ENCODE measurements at regions not wholly inside any gene's neighbourhood (a gene's known extent, or its start where the extent isn't known, plus 50 kb on each side); places are given as distances from the start of the nearest gene placed in this dataset.
"Not testable (repeated sequence)": the region's sequence is repeated elsewhere in the genome, so short reads cannot be mapped to it uniquely, and the experiment has no call there.

DNA sequence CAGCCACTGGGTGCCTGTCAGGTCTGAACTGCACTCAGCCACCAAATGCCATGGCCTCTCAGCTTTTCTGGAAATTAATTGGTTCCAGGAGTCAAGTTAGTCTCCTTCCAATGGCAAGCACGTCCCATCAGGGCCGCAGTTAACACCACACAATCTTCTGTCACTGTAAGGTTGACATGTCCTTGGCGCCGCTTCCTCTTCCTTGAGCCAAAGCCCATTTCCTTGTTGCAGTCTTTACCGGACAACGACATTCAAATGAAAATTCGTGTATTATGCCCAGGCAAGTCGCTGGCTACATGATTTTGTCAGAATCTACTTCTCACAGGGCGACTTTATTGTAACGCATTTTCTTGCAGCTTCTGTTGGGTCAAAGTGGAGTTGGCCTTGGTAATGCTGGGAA lies 430.6 kb upstream of the KAZN start:
- Histone ChIP-seq H3K27me3 (ENCODE audit: insufficient read depth, low read length, poor library complexity) (no peaks in the 10 kb centered on the region), H3K79me2 (ENCODE audit: control insufficient read depth, insufficient read depth, low read length) (no peaks in the 10 kb centered on the region)
- WGBS (ENCODE audit: extremely low coverage, insufficient coverage, low lambda C conversion rate) = no CpG with 5 or more reads among the region's 10 CpGs

DNA sequence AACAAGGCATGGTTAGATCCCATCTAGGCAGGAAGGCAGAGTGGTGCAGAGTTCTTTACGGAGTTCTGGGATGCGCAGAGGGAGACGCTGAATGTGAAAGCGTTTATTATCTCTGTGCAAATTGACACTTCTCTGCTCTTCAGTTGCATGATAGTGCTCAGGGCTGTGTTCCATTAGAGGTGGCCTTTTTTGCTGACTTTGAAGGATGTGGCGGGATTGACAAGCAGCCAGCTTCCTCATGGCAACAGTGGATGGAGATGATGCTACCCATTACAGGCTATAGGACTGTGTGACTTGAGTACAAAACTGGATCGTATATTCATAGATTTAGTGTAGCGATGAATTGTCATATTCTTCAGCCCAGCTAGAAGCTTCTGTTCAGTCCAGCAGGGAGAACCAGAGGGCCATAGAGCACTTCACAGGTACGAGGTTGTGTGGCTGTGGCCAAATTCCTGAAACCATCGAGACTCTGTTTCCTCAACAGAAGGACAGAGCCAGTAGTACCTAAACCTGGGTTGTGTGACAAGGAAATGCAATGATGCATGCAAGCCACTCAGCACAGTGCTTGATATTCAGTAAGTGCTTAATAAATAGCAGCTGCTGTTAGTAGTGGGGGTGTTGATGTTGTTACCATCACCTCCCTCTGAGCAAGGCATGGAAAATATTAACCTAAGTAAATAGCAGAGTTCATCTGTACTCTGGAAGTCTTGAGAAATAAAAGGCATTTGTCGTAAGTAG lies 430.0 kb upstream of the KAZN start:
- WGBS (ENCODE audit: extremely low coverage, insufficient coverage, low lambda C conversion rate) = no CpG with 5 or more reads among the region's 10 CpGs
- DNase-seq = no peak
- Histone ChIP-seq H3K27me3 (ENCODE audit: insufficient read depth, low read length, poor library complexity) (no peaks in the 10 kb centered on the region), H2AK5ac (ENCODE audit: low read length) (no peak overlapping the region), H3K4me1 (ENCODE audit: control insufficient read depth, low read depth, low read length) (no peaks in the 10 kb centered on the region), H2BK5ac (ENCODE audit: low read length) (no peak overlapping the region), H3K79me2 (ENCODE audit: control insufficient read depth, insufficient read depth, low read length) (no peaks in the 10 kb centered on the region), H2BK120ac (ENCODE audit: low read depth, low read length) (no peak overlapping the region), H3K4me2 (ENCODE audit: low read length) (no peak overlapping the region), H3K9ac (ENCODE audit: low read length) (no peak overlapping the region), H2BK15ac (replicated peaks; ENCODE audit: low read depth) (no peak overlapping the region), H4K8ac (ENCODE audit: low read depth, low read length) (no peak overlapping the region), H3K27ac (ENCODE audit: low read depth, low read length) (no peak overlapping the region), H4K5ac (ENCODE audit: low read length) (no peak overlapping the region), H3K18ac (ENCODE audit: low read length) (no peak overlapping the region), H3K23ac (ENCODE audit: low read length) (no peak overlapping the region), H3K56ac (ENCODE audit: low read length) (no peak overlapping the region), H3K79me1 (ENCODE audit: low read length) (no peaks in the 10 kb centered on the region), H3K4ac (ENCODE audit: low read depth, low read length) (no peak overlapping the region), H3K36me3 (ENCODE audit: control insufficient read depth, insufficient read depth, low read length) (no peaks in the 10 kb centered on the region), H3K4me3 (ENCODE audit: low read length) (no peak overlapping the region)

More for the DNA sequence above, 430.6 kb upstream of the KAZN start:
- no peak for DNase-seq
- no peaks in the 10 kb centered on the region for H3K79me1 ChIP-seq (ENCODE audit: low read length)
- H3K4ac ChIP-seq (ENCODE audit: low read depth, low read length) = no peak overlapping the region
- no peak overlapping the region for H2AK5ac ChIP-seq (ENCODE audit: low read length)
- H3K27ac ChIP-seq (ENCODE audit: low read depth, low read length) = no peak overlapping the region
- no peak overlapping the region for H3K4me3 ChIP-seq (ENCODE audit: low read length)
- H3K9ac ChIP-seq (ENCODE audit: low read length) = no peak overlapping the region
- no peak overlapping the region for H3K23ac ChIP-seq (ENCODE audit: low read length)
- no peak overlapping the region for H3K56ac ChIP-seq (ENCODE audit: low read length)
- no peaks in the 10 kb centered on the region for H3K36me3 ChIP-seq (ENCODE audit: control insufficient read depth, insufficient read depth, low read length)
- no peak overlapping the region for H4K5ac ChIP-seq (ENCODE audit: low read length)
- H2BK15ac ChIP-seq (replicated peaks; ENCODE audit: low read depth) = no peak overlapping the region
- H2BK5ac ChIP-seq (ENCODE audit: low read length) = no peak overlapping the region
- no peak overlapping the region for H4K8ac ChIP-seq (ENCODE audit: low read depth, low read length)
- no peaks in the 10 kb centered on the region for H3K4me1 ChIP-seq (ENCODE audit: control insufficient read depth, low read depth, low read length)
- H3K18ac ChIP-seq (ENCODE audit: low read length) = no peak overlapping the region
- H3K4me2 ChIP-seq (ENCODE audit: low read length) = no peak overlapping the region
- no peak overlapping the region for H2BK120ac ChIP-seq (ENCODE audit: low read depth, low read length)

DNA sequence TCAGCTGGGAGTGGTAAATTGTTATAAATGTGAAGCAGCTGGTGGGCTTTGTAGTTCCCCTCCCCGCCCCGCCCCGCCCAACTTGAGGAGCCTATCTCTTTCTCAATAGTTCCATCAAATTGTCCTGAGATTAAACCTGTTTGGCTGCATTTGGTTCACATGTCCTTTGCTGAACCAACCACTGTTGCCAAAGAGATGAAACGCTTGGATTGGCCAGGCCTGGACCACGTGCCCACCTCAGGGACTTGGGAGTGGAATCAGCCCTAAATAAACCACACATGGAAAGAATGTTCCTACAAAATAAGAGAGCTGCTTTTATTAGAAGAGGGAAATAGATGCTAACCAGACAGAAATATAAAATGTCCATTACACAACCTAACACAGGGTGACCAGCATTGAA lies 424.9 kb upstream of the KAZN start:
- Histone ChIP-seq H4K8ac (ENCODE audit: low read depth, low read length) (no peak overlapping the region), H3K4me2 (ENCODE audit: low read length) (no peak overlapping the region), H3K4ac (ENCODE audit: low read depth, low read length) (no peak overlapping the region), H3K23ac (ENCODE audit: low read length) (no peak overlapping the region), H2BK15ac (replicated peaks; ENCODE audit: low read depth) (no peak overlapping the region), H3K27ac (ENCODE audit: low read depth, low read length) (no peak overlapping the region), H3K4me1 (ENCODE audit: control insufficient read depth, low read depth, low read length) (no peaks in the 10 kb centered on the region), H3K4me3 (ENCODE audit: low read length) (no peak overlapping the region), H3K9ac (ENCODE audit: low read length) (no peak overlapping the region), H3K18ac (ENCODE audit: low read length) (no peak overlapping the region), H3K56ac (ENCODE audit: low read length) (no peak overlapping the region), H3K36me3 (ENCODE audit: control insufficient read depth, insufficient read depth, low read length) (no peaks in the 10 kb centered on the region), H3K79me1 (ENCODE audit: low read length) (no peaks in the 10 kb centered on the region), H2BK120ac (ENCODE audit: low read depth, low read length) (no peak overlapping the region), H2AK5ac (ENCODE audit: low read length) (no peak overlapping the region), H4K5ac (ENCODE audit: low read length) (no peak overlapping the region), H3K27me3 (ENCODE audit: insufficient read depth, low read length, poor library complexity) (no peaks in the 10 kb centered on the region), H2BK5ac (ENCODE audit: low read length) (no peak overlapping the region), H3K79me2 (ENCODE audit: control insufficient read depth, insufficient read depth, low read length) (no peaks in the 10 kb centered on the region)
- DNase-seq = no peak
- no CpG with 5 or more reads among the region's 5 CpGs for WGBS (ENCODE audit: extremely low coverage, insufficient coverage, low lambda C conversion rate)

DNA sequence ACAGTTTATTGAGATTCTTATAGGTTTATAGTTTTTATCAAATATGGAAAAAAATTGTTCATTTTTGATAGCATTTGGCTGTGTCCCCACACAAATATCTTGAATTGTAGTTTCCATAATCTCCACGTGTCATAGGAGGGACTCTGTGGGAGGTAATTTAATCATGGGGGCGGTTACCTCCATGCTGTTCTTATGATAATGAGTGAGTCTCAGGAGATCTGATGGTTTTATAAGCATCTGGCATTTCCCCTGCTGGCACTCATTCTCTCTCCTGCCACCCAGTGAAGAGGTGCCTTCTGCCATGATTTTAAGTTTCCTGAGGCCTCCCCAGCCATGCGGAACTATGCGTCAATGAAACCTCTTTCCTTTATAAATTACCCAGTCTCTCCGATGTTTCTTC lies 420.6 kb upstream of the KAZN start:
- not testable (repeated sequence) for H4K8ac ChIP-seq (ENCODE audit: low read depth, low read length); DNase-seq; H3K79me1 ChIP-seq (ENCODE audit: low read length); H3K56ac ChIP-seq (ENCODE audit: low read length); H3K23ac ChIP-seq (ENCODE audit: low read length); H2AK5ac ChIP-seq (ENCODE audit: low read length); H3K9ac ChIP-seq (ENCODE audit: low read length); H3K36me3 ChIP-seq (ENCODE audit: control insufficient read depth, insufficient read depth, low read length); H3K4me2 ChIP-seq (ENCODE audit: low read length); H3K27me3 ChIP-seq (ENCODE audit: insufficient read depth, low read length, poor library complexity); H3K79me2 ChIP-seq (ENCODE audit: control insufficient read depth, insufficient read depth, low read length); H3K18ac ChIP-seq (ENCODE audit: low read length); H2BK120ac ChIP-seq (ENCODE audit: low read depth, low read length); H2BK15ac ChIP-seq (replicated peaks; ENCODE audit: low read depth); H3K4me3 ChIP-seq (ENCODE audit: low read length); H2BK5ac ChIP-seq (ENCODE audit: low read length); H3K27ac ChIP-seq (ENCODE audit: low read depth, low read length); H4K5ac ChIP-seq (ENCODE audit: low read length); H3K4ac ChIP-seq (ENCODE audit: low read depth, low read length); H3K4me1 ChIP-seq (ENCODE audit: control insufficient read depth, low read depth, low read length)
- no CpG with 5 or more reads among the region's 5 CpGs for WGBS (ENCODE audit: extremely low coverage, insufficient coverage, low lambda C conversion rate)

DNA sequence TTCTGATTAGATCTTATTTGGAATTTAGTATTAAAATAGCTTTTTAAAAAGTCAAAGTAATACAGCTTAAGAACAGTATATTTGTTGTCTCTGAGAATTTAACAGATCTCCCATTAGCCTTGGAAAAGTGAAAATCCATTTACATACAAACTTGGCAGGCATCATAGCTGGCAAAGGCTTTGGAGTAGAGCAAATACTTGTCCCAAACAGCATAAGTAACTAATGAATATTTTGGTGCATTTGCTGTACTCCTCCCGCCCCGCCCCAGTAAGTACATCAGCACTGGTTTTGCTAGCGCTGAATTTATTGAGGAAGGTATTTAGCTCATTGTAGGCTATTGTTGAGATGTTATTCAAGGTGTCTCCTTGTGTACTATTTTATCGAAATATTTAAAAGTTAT lies 417.7 kb upstream of the KAZN start:
- no peaks in the 10 kb centered on the region for H3K79me1 ChIP-seq (ENCODE audit: low read length)
- H3K9ac ChIP-seq (ENCODE audit: low read length) = no peak overlapping the region
- H3K4ac ChIP-seq (ENCODE audit: low read depth, low read length) = no peak overlapping the region
- WGBS (ENCODE audit: extremely low coverage, insufficient coverage, low lambda C conversion rate) = no CpG with 5 or more reads among the region's 4 CpGs
- H2BK15ac ChIP-seq (replicated peaks; ENCODE audit: low read depth) = no peak overlapping the region
- no peak overlapping the region for H3K27ac ChIP-seq (ENCODE audit: low read depth, low read length)
- H3K18ac ChIP-seq (ENCODE audit: low read length) = no peak overlapping the region
- no peak overlapping the region for H3K56ac ChIP-seq (ENCODE audit: low read length)
- H3K79me2 ChIP-seq (ENCODE audit: control insufficient read depth, insufficient read depth, low read length) = no peaks in the 10 kb centered on the region
- H4K8ac ChIP-seq (ENCODE audit: low read depth, low read length) = no peak overlapping the region
- no peak overlapping the region for H4K5ac ChIP-seq (ENCODE audit: low read length)
- no peak overlapping the region for H2BK5ac ChIP-seq (ENCODE audit: low read length)
- DNase-seq = no peak
- no peaks in the 10 kb centered on the region for H3K27me3 ChIP-seq (ENCODE audit: insufficient read depth, low read length, poor library complexity)
- no peak overlapping the region for H2AK5ac ChIP-seq (ENCODE audit: low read length)
- H3K23ac ChIP-seq (ENCODE audit: low read length) = no peak overlapping the region
- H3K4me3 ChIP-seq (ENCODE audit: low read length) = no peak overlapping the region
- no peaks in the 10 kb centered on the region for H3K4me1 ChIP-seq (ENCODE audit: control insufficient read depth, low read depth, low read length)
- no peak overlapping the region for H3K4me2 ChIP-seq (ENCODE audit: low read length)
- no peak overlapping the region for H2BK120ac ChIP-seq (ENCODE audit: low read depth, low read length)
- H3K36me3 ChIP-seq (ENCODE audit: control insufficient read depth, insufficient read depth, low read length) = no peaks in the 10 kb centered on the region

DNA sequence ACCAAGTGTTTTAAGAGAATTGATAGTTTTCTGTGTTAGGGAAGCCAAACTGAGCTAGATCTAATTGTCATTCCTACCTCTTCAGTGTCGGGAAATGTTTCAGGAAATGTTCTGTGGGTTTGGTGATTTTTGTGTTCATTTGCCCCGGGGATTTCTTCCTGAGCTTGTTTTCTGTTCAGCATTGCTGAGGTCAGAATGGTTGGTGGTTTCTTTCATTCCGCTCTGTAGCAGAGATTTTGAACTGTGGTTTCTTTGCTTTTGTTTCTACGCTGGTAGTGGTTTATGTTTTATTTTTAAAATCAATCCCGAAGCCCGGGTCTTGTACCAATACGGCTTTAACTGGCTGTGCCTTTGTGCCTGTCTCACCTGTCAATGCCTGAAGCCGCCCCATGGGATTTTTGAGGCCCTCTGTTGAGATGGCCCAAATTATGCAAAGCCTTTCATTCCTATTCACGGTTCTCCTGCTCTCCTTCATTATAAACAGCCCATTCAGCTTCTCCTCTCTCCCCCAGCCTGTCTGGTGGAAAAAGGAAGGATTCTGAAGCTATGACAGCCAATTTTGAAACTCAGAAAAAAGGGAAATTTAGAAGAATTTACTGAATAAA lies 417.2 kb upstream of the KAZN start:
- no peak for DNase-seq
- no peaks in the 10 kb centered on the region for H3K4me1 ChIP-seq (ENCODE audit: control insufficient read depth, low read depth, low read length)

More for the DNA sequence above, 417.2 kb upstream of the KAZN start:
- no CpG with 5 or more reads among the region's 9 CpGs for WGBS (ENCODE audit: extremely low coverage, insufficient coverage, low lambda C conversion rate)
- Histone ChIP-seq H3K23ac (ENCODE audit: low read length) (no peak overlapping the region), H3K27me3 (ENCODE audit: insufficient read depth, low read length, poor library complexity) (no peaks in the 10 kb centered on the region), H3K4ac (ENCODE audit: low read depth, low read length) (no peak overlapping the region), H2BK15ac (replicated peaks; ENCODE audit: low read depth) (no peak overlapping the region), H4K8ac (ENCODE audit: low read depth, low read length) (no peak overlapping the region), H3K27ac (ENCODE audit: low read depth, low read length) (no peak overlapping the region), H3K56ac (ENCODE audit: low read length) (no peak overlapping the region), H3K4me2 (ENCODE audit: low read length) (no peak overlapping the region), H3K18ac (ENCODE audit: low read length) (no peak overlapping the region), H3K4me3 (ENCODE audit: low read length) (no peak overlapping the region), H3K79me1 (ENCODE audit: low read length) (no peaks in the 10 kb centered on the region), H3K79me2 (ENCODE audit: control insufficient read depth, insufficient read depth, low read length) (no peaks in the 10 kb centered on the region), H2BK5ac (ENCODE audit: low read length) (no peak overlapping the region), H2BK120ac (ENCODE audit: low read depth, low read length) (no peak overlapping the region), H3K36me3 (ENCODE audit: control insufficient read depth, insufficient read depth, low read length) (no peaks in the 10 kb centered on the region), H2AK5ac (ENCODE audit: low read length) (no peak overlapping the region), H3K9ac (ENCODE audit: low read length) (no peak overlapping the region), H4K5ac (ENCODE audit: low read length) (no peak overlapping the region)
